SK-N-SH (cell line): ENCODE measurements at regions not wholly inside any gene's neighbourhood (a gene's known extent, or its start where the extent isn't known, plus 50 kb on each side); places are given as distances from the start of the nearest gene placed in this dataset.

Experiments
- CTCF ChIP-seq: fragments of 200-600 bp; sonication (generic); IDR thresholded peaks from 2 replicates; pipeline ENCODE4 v1.6.1; 2017; ENCODE audit warnings: antibody characterized with exemption, mild to moderate bottlenecking, moderate library complexity
- EP300 ChIP-seq, 2 experiments: IDR thresholded peaks; 2 replicates each; pipeline versions ENCODE4 v1.4.0 to v1.6.1; 2012; ENCODE audit warnings: borderline replicate concordance in 1 of 2, low read depth in 1 of 2, low read length in 1 of 2
- EZH2phosphoT487 ChIP-seq: fragments of 200-600 bp; sonication (generic); IDR thresholded peaks from 2 replicates; pipeline ENCODE4 v1.6.1; 2017; ENCODE audit warnings: low read depth, mixed run types, mild to moderate bottlenecking, antibody characterized with exemption, moderate library complexity, borderline replicate concordance
- JUND ChIP-seq: IDR thresholded peaks from 2 replicates; pipeline ENCODE4 v1.4.0; 2012
- MAX ChIP-seq: IDR thresholded peaks from 2 replicates; pipeline ENCODE4 v1.4.0; 2012; ENCODE audit warnings: low read depth
- MXI1 ChIP-seq: IDR thresholded peaks from 2 replicates; pipeline ENCODE4 v1.6.1; 2012; ENCODE audit warnings: mild to moderate bottlenecking, low read depth, low read length, improper control_type of control experiment
- POLR2AphosphoS5 ChIP-seq: IDR thresholded peaks from 2 replicates; pipeline ENCODE4 v1.6.1; 2012; ENCODE audit warnings: low read depth, low read length
- RAD21 ChIP-seq: IDR thresholded peaks from 2 replicates; pipeline ENCODE4 v1.6.1; 2012; ENCODE audit warnings: mild to moderate bottlenecking, low read length
- RCOR1 ChIP-seq: fragments of 150-350 bp; IDR thresholded peaks from 2 replicates; pipeline ENCODE4 v1.6.1; 2017; ENCODE audit warnings: antibody characterized with exemption, low read length
- REST ChIP-seq: IDR thresholded peaks from 2 replicates; pipeline ENCODE4 v1.6.1; 2012; ENCODE audit warnings: mild to moderate bottlenecking, low read depth, low read length, moderate library complexity
- RXRA ChIP-seq: IDR thresholded peaks from 2 replicates; pipeline ENCODE4 v1.4.0; 2012; ENCODE audit warnings: low read depth, mild to moderate bottlenecking, borderline replicate concordance
- SMC3 ChIP-seq: IDR thresholded peaks from 2 replicates; pipeline ENCODE4 v1.6.1; 2012; ENCODE audit warnings: low read depth, low read length, improper control_type of control experiment
- YY1 ChIP-seq: IDR thresholded peaks from 2 replicates; pipeline ENCODE4 v1.4.0; 2012; ENCODE audit warnings: low read depth, mild to moderate bottlenecking

GRCh38 chr14:89015016-89015415, 190.6 kb downstream of the TTC8 start:
- no peak for TF ChIP-seq SMC3
- no peak for TF ChIP-seq JUND
- peak; percentile 29 for TF ChIP-seq CTCF
- no peak for TF ChIP-seq YY1
- TF ChIP-seq MAX: no peak
- no peak for TF ChIP-seq REST
- TF ChIP-seq RCOR1: no peak
- TF ChIP-seq RXRA: no peak
- no peak for TF ChIP-seq EP300 (IDR thresholded peaks at IDR 0.05; ENCODE audit: borderline replicate concordance in 1 of 2, low read depth in 1 of 2, low read length in 1 of 2)
- TF ChIP-seq POLR2AphosphoS5: no peak
- no peak; the same call in 1 of the 2 replicates for TF ChIP-seq RAD21
- no peak for TF ChIP-seq EZH2phosphoT487
- TF ChIP-seq MXI1: no peak
